ENCODE measurements at regions not wholly inside any gene's neighbourhood (a gene's known extent, or its start where the extent isn't known, plus 50 kb on each side); places are given as distances from the start of the nearest gene placed in this dataset.

DNA sequence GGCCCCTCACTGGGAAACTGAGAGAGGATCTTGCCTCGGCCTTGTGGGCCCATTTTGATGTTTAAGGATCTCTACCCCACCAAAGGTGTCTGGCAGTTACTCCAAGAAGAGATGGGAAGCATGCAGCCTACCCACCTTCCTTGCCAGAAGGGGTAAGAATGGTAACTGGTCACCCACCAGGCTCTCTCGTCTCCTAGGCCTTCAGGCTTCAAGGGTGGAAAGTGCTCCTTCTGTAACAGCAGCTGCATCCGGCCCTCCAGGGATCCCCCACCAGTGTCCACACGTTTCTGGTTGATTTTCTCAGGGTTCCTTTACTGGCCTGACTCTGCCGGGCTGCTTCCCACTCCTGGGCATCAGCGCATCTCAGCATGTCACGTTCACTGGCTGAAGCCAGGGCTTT, 204.4 kb upstream of the IRX1 start:
- TF ChIP-seq EZH2 (IDR thresholded peaks at IDR 0.05; ENCODE audit: insufficient read depth, poor library complexity, severe bottlenecking) (no peak), EZH2phosphoT487 (IDR thresholded peaks at IDR 0.05; ENCODE audit: insufficient read depth, low read depth) (no peak)

Measured in GM23248 (cell line).